ENCODE measurements at regions not wholly inside any gene's neighbourhood (a gene's known extent, or its start where the extent isn't known, plus 50 kb on each side); places are given as distances from the start of the nearest gene placed in this dataset.
"Not testable (repeated sequence)": the region's sequence is repeated elsewhere in the genome, so short reads cannot be mapped to it uniquely, and the experiment has no call there.

DNA sequence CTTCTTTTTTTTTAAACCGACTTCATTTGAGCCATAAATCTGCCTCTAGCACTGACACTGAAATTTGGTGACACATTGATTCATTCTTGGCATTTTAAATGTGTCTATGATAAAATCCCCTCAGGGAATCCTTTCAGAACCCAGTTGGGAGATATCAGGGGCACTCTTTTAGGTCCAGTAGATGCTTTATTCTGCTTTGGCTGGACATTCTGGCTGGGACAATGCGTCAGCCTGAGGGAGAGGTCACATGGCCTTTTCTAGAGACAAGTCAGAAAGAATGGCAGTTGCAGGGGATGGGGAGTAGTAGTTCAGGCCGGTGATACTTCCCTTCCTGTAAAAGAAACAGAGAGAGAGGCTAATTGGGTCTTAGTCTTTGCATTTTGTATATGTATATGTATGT, 63.1 kb downstream of the TRIM43 start:
- DNase-seq (ENCODE audit: low spot score) = not testable (repeated sequence)

DNA sequence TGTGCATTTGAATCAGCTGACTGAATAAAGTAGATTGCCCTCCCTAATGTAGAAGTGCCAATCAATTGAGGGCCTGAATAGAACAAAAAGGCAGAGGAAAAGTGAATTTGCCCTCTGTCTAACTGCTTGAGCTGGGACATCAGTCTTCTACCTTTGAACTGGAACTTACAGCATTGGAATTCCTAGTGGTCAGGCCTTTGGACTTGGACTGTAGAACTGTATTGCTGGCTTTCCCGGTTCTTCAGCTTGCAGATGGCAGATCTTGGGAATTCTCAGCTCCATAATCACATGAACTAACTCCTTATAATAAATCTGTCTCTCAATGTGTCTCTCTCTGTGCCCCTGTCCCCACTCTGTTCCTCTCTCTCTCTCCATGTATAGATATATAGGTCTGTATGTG, 64.8 kb downstream of the TRIM43 start:
- DNase-seq (ENCODE audit: low spot score) = not testable (repeated sequence)

DNA sequence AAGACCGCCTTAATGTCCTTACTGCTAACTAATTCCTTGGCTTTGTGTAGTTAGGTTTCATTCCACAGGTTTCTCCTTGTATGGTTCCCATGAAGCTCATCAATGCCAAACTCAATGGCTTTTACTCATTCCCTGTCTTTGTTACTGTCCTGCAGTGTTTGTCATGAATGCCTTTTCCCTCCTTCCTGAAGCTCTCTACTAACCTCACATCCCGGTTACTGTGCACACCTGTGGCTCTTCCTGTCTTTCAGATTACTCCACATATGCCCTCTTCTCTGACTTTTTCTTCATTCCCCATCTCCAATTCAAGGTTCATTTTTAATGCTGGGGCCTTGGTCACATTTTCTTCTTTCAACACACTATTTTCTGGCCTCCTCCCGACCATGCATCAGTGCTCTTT, 66.1 kb downstream of the TRIM43 start:
- not testable (repeated sequence) for DNase-seq (ENCODE audit: low spot score)

DNA sequence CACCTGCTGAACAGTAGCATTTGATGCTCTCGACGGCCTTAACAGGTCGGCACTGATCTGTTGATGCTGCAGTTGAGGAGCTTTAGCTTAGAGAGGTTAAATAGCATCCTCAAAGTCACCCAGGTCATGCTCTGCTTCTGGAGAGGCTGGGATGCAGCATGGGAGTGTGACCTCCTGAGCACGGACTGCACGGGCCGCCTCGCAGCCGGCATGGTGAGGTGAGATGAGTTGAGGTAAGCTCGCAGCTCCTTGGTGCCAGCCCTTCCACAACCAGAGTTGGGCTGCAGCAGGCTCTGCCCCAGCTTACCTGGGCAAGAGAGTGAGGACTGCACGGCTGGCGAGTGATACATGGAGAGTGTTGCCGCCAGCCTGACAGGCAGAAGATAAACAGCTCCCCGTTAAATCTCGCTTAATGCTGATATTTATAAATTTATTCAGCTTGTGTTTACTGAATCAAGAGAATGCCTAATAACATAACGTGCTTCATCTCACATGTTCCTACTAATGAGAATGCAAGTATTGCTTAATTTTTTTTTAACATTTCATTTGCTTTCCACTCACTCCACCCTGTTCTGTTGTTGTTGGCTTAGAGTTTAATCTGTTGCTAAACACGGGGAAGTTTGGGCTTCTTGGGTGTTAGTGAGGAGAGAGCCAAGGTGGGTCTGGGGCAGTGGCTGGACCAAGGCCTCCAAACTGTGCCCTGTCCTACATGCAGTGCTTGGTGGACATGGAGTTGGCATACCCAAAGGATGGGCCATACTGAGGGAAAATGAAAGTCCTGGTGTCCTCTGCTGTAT, 69.2 kb downstream of the TRIM43 start:
- DNase-seq (ENCODE audit: low spot score) = not testable (repeated sequence)

DNA sequence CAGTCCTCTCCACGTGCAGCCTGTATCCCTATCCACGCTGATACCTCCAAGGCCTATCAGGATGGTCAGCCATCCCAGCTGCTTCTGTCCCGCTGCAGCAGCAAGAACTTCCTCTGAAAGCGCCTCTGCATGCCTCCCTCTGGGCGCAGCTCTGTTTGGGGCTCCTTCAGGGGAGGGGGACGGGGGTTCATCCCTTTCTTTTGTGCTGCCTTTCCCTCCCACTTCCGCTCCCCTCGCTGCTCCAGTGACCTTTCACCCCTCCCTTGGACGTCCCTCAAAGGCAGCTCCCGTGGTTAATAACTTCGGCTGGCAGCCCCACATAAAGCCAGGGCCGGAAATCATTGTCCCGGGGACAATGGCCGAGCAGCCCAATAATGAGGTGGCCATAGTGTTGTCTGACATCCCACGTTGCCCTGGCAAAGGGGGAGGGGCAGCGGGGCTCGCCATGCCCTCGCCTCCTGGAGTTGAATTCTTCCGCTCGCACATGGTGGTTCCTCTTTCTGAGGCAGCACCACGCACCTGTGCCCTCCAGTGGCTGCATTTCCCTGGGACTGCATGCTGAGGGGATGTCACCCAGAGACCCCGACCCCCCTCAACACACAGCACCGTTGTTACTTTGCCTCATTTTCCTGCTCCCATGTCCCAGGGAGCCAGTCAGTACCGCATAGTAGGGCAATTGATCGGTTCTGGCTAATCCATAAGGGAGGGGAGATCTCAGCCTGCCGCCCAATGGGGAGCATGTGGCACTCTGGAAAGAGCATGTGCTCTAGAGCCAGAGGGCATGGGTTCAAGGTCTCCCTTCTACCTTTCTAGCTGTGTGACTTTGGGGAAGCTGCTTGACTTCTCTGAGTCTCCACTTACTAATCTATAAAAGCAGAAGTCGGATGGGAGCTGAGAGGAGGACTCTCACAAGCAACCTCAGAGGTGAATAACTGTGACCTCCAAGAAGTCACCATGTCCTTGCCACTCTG, 72.0 kb downstream of the TRIM43 start:
- not testable (repeated sequence) for DNase-seq (ENCODE audit: low spot score)

DNA sequence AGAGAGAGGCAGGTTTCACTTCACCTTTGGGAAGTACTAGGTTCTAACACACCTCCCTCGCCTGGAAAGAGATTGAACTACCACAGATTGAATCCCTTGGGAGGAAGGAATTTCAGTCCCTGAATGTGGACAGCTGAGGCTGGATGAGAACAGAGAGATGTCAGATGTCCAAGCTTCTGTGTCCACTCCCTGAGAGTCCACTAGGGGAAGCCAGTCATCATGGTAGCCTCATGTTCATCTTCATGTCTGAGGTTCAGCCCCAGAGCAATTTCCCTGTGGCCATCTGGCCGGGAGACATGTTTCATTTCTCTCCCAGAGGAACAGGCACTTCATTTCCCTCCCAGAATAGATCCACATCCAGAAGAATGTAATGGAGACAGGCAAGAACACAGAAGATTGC, 74.8 kb downstream of the TRIM43 start:
- not testable (repeated sequence) for DNase-seq (ENCODE audit: low spot score)

DNA sequence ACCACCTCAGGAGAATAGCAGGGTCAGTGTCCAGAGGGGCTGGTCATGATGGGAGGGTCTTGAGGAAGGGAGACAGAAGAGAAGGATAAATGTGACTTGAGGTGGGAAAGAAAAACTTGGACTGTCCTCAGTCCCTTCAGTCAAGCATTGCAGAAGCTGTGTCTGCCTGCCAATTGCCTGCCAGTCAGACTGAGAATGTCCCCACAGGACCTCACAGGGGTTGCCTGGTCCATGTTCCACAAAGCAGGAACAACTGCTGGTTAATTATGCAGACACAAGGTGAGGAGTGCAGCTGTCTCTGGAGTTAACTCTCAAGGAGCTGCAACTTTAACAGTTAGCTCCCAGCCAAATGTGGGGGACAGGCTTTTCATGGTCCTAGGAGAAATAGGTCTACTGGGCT, 75.7 kb downstream of the TRIM43 start:
- no peak for DNase-seq (ENCODE audit: low spot score)

DNA sequence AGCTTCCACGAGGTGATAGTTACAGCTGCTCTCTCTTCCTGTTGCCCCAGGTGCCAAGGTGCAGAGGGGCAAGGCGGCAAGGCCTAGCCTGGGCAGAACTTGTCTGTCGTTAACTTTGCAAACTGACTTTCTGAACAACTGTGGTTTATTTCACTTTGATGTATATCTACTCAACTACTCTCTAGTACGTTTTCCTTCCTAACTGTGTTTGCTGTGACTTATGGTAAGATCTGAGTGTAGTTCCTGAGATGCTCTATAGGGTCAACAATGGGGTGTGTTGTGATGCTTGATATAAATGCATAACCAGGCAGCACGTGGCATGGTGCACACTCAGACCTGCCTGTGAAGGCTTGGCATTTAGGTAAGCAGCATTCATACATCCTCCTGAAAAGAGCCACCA, 77.1 kb downstream of the TRIM43 start:
- DNase-seq (ENCODE audit: low spot score) = not testable (repeated sequence)

DNA sequence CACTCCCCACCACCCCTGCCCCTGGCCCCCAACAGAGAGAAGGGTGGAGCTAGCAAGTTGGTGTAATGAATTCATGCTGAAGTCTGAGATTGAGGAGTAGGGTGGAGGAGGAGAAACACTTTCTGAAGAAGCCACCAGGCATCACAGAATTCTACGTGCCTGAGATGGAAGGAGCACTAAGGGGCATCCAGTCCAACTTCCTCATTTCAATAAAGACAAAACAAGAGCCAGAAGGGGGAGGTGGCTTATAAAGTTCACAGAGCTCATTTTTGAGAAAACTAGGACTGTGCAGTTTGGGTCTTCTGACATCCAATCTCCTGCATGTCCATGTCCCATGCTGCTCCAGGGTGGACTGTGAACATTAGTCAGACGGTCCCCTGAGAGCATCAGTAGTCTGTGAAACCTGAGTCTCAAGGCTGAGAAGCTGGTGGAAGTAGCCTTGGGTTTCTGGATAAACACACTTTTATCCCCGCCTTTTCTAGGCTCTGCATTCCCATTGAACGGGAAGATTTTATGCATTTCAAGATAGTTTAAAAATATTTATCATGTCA, 77.7 kb downstream of the TRIM43 start:
- DNase-seq (ENCODE audit: low spot score) = no peak

DNA sequence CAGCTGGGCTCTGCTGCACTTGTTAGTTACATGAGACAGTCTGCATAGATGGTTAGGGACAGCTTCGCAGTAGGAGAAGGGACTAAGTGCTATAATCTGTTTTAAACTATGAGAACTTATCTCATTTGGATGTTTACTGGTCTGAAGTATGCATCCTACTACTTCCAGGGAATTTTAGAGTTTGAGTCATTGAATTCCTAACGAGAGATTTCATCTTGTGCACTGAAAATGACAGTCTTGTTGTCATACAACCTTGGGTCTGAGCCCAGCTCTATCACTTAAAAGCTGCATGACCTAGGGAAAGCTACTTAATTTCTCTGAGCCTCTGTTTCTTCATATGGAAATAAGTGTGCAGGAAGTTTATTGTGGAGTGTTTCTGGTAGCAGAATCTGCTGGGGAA, 78.4 kb downstream of the TRIM43 start:
- no peak for DNase-seq (ENCODE audit: low spot score)

DNA sequence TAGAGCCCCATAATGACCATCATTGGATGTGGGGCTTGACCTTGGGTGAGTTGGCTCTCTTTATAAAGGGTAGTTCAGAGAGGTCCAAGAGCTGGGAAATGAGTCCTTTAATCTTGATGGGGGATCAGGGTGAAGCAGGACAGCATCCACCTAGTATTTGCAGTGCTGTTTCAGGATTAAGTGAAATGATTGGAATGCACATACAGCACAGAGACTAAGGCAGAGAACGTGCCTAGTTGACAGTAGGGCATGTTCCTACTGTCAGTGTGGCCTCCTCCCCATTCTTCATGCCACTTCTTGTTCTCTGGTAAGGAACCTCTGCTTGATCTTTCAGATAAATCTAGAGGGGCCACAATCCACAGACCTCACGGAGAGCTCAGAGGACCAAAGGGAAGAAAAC, 78.9 kb downstream of the TRIM43 start:
- no peak for DNase-seq (ENCODE audit: low spot score)

DNA sequence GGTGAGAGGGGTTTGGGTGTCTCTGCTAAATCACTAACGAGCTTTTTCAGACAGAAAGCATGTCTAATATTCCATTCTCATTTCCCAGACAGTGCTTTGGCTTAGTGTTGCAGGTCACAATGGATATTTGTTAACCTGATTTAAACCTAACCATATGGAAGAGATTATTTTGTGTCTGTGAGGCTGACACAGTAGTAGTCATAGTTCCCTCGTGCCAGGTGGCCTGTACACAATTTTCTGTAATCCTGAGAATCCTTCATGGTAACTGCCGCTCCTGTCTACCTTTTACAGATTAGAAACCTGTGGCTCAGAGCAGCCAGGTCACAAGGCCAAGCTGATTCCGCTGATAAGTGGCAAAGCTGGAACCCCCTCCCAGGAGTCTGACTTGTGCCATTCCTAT, 79.4 kb downstream of the TRIM43 start:
- not testable (repeated sequence) for DNase-seq (ENCODE audit: low spot score)

DNA sequence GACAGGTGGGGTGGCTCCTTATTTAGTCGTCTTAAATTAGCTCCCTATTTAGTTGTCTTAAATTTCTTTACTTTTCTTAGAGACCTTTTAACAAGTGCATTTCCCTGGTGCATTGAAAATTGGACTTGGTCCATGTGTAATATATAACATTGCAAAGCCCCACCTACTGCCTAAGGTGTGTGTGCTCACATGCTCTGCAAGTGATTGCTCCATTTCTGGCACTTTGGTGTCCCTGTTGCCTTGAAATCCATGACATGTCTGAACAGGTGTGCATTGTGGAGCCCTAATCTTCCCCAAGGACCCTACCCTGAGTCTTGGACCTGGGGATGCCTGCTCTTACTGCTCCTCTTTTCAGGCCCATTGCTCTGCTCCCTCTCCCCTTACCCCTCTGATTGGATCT, 80.2 kb downstream of the TRIM43 start:
- not testable (repeated sequence) for DNase-seq (ENCODE audit: low spot score)

DNA sequence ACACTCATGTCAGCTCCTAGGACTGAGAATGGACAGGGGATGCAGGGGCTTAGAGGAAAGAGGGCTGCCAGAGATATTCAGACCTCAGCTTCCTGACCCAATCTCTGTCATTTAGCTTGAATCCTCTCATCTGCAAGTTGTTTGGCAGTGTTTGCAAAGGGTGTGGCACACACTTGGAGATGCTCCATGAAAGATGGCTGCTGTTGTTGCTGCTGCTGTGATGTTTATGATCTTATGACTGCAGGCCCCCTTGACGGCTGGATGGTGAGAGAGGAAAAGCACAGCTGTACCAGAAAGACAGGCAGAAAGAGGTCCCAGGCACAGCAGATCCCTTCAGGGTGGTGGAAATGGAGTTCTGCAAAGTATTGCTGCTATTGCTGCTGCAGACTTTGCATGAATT, 80.7 kb downstream of the TRIM43 start:
- not testable (repeated sequence) for DNase-seq (ENCODE audit: low spot score)

DNA sequence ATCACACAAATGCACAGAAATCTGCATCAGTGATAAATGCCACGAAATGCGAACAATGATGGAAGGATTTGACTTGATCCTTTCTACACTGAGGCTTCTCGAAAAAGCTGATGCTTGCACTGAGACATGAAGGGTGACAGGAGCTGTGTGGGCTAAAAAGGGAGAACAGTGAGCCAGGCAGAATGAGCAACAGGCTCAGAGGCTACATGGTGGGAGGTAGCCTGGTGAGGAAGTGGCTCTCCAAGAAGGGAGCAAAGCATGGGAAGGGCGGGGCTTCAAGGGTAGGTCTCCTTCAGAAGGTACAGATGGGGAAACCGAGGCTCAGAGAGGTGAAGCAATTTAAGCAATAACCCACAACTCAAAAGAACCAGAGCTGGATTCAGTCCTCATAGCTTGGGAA, 82.4 kb downstream of the TRIM43 start:
- no peak for DNase-seq (ENCODE audit: low spot score)

DNA sequence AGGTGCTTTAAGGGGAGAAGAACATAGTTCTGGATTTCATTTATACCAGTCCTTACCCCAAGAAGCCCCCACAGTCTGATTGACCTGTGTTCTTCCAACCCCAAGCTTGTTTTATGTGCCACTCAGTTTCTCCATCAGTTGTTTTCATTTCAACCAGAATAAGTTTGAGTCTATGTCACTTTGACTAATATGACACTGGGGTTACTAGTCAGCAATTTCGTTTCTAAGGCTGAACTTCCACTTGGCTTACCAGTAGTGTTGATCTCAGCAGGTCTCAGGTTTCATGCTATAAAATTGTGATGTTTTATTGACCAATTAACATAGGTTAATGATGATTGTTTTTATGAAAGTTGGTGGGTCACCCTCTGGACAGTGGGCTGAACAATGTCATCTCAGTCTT, 84.8 kb downstream of the TRIM43 start:
- DNase-seq (ENCODE audit: low spot score) = not testable (repeated sequence)

DNA sequence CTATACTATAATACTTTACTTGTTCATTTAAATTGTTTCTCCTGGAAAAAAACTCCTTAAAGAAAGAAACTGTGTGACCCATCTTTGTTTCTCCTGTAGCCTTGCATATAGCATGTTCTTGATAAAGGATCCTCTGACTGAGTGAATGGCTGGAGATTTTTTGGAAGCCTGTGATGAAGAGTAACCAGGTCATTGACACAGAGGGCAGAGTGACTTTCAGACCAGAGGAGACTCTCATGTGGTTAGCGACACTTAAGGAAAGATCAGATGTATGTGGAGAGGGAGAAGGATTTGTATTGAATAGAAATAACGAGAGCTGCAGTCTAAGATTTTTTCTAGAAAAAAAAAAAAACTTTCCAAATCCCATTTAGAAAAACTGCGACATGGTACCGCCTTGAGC, 85.5 kb downstream of the TRIM43 start:
- no peak for DNase-seq (ENCODE audit: low spot score)

DNA sequence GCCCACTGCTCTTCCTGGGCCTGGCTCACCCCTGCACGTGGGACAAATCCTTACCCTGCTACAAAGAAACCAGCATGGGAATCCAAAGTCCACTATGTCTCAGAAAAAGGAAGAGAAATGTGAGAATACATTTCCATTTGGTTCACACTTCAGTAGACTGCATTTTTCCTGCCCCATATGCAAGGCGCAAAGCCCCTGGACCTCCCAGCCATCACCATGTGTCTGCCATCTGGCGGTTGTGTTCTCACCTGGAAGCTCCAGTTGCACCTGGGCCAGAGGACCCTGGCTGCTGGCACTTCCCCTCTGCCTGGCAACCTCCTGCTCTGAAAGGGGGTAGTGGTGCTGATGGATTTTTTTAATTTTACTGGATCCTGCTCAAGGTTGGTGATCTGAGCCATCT, 86.0 kb downstream of the TRIM43 start:
- not testable (repeated sequence) for DNase-seq (ENCODE audit: low spot score)

DNA sequence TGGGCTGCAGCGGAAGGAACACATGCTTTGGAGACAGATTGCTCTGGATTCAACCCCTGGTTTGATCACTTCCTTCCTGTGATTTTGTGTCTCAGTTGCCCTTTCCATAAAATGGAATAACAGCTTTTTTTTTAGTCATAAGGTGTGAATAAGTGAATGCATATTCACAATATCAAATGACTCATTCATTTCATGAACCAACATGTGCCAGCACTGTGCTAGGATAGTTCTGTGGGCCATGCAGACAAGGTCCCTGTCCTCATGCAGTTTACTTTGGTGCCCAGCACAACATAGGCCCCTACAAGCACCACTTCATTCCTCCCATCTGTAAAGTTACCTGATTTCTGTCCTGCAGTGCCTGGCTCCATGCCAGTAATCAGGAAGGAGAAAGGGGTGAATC, 89.4 kb downstream of the TRIM43 start:
- DNase-seq (ENCODE audit: low spot score) = not testable (repeated sequence)

DNA sequence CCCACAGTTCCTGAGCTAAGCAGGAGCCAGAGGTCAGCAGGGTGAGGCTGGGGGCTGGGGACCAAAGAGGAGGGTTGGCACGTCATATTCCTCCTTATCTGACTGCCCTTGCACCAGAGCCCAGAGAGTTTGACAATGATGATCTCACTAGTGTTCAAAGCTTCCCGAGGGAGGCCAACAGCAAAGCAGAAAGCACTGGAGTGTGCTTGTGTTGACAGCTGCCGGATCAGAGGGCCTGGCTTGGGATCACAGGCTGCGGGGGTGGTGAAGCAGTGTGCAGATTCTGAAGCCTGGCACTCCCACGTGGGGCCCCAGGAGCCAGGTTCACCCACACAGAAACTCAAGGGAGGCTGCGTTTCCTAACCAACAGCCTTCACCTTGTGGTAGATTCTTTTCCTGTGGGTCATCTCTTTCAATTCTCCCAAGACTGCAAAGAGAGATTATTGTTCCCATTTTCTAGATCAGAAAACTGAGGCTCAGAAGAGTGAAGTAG, 89.8 kb downstream of the TRIM43 start:
- not testable (repeated sequence) for DNase-seq (ENCODE audit: low spot score)

DNA sequence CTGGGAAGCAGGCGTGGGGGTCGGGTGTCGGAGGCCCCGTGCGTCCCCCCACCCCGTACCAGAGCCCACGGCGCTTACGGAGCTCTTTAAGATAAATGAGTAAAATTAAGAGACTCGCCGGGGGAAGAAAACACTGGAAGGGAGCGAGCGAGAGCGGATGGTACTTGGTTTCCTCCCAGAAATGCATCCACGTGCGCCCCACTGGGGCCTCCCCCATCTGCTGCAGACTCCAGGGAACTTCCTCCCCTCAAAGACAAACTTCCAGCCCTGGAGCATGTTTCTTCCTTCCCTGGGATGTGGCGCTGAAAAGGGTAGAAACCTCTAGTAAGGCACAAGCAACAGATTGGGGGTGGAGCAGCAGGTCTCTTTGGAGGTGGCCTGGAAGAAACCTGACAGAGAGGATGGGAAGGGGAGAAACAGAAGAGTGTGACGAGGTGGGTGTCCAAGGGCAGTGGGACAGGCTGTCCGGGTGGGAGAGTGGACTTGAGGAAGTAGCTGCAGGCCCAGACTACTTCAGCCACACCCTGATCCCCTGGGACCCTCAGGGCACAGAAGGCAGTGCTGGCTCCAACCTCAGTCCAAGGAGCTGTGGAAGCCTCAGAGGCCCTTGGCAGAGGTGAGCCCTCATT, 91.2 kb downstream of the TRIM43 start:
- DNase-seq (ENCODE audit: low spot score) = not testable (repeated sequence)

DNA sequence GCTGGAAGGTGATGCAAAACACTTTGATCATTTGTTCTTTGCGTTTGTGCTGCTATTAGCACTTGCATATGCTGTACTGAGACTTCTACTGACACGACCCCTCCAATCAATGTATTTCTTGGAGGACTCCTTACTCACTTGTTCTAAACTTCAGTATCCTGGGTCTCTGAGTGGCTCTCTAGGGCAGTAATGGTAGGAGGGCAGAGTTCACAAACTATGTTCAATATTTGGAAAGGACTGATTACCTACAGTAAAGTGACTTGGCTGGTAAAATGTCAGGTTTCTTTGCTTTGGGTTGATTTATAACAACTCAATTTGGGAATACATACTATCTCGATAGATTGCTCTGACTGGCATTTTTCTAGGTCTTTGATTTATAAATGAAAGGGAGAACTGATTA, 93.7 kb downstream of the TRIM43 start:
- DNase-seq (ENCODE audit: low spot score) = no peak
